GM12891 (cell line): ENCODE measurements at regions not wholly inside any gene's neighbourhood (a gene's known extent, or its start where the extent isn't known, plus 50 kb on each side); places are given as distances from the start of the nearest gene placed in this dataset.

Experiments used
- POLR2A ChIP-seq: IDR thresholded peaks from 2 replicates; pipeline ENCODE4 v1.6.1; 2011; ENCODE audit warnings: low read depth, low read length, control low read depth
- TAF1 ChIP-seq: IDR thresholded peaks from 2 replicates; pipeline ENCODE4 v1.6.1; 2011; ENCODE audit warnings: low read depth, low read length, control low read depth

- no peak for TF ChIP-seq TAF1
- no peak for TF ChIP-seq POLR2A
These were observed 102.2 kb upstream of the MIR17HG start for GRCh38 chr13:91245288-91245687.
